ENCODE measurements at regions not wholly inside any gene's neighbourhood (a gene's known extent, or its start where the extent isn't known, plus 50 kb on each side); places are given as distances from the start of the nearest gene placed in this dataset.

DNA sequence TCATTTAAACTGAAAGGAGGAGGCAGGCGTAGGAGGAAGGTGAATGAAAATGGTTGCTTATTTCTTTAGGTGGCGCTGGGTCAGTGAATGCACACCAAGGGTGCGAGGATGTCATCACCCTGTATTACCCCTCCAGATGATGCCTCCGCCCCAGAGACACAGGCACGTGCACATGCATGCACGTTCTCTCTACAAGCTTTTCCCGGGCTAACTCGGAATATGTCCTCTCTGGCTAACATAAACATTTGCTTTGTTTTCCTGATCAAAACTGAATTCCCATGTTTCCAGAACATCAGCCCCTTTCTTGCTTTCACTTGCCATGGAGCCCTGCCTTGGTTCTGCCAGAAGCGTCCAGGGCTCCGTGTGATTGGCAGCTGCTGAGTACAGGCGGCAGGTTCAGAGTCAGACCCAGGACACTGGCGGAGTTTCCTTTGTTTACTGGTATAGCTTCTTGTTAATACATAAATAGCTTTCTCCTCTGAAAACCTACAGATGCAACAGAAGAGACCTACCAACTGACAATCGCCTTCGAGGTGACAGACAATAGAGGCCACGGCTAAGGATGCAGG, 131.2 kb upstream of the RPS6KA2 start:
- TF ChIP-seq, protein P1, sequence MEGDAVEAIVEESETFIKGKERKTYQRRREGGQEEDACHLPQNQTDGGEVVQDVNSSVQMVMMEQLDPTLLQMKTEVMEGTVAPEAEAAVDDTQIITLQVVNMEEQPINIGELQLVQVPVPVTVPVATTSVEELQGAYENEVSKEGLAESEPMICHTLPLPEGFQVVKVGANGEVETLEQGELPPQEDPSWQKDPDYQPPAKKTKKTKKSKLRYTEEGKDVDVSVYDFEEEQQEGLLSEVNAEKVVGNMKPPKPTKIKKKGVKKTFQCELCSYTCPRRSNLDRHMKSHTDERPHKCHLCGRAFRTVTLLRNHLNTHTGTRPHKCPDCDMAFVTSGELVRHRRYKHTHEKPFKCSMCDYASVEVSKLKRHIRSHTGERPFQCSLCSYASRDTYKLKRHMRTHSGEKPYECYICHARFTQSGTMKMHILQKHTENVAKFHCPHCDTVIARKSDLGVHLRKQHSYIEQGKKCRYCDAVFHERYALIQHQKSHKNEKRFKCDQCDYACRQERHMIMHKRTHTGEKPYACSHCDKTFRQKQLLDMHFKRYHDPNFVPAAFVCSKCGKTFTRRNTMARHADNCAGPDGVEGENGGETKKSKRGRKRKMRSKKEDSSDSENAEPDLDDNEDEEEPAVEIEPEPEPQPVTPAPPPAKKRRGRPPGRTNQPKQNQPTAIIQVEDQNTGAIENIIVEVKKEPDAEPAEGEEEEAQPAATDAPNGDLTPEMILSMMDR (IDR thresholded peaks at IDR 0.05), result no peak
- TF ChIP-seq POLR2A (IDR thresholded peaks at IDR 0.05), result no peak
- Histone ChIP-seq H3K4me3 (peak overlapping the region in 3 of 12 donors; percentile 20 to 31 (median 28)), H3K4me1 (peaks cover 0 to 11% (median 2%) of the 10 kb centered on the region in 12 donors), H3K36me3 (no peaks in the 10 kb centered on the region), H3K9me3 (no peaks in the 10 kb centered on the region), H3K27ac (no peak overlapping the region), H3K27me3 (peaks cover 0 to 10% (median 0%) of the 10 kb centered on the region in 9 donors)
- no peak for DNase-seq
- intact Hi-C loops (cut with DNase I), result no loop called here
- WGBS, 4 donors, result 74 to 84% (median 78%) methylated on average over 15 of the region's 15 CpGs
- no peak for ATAC-seq

DNA sequence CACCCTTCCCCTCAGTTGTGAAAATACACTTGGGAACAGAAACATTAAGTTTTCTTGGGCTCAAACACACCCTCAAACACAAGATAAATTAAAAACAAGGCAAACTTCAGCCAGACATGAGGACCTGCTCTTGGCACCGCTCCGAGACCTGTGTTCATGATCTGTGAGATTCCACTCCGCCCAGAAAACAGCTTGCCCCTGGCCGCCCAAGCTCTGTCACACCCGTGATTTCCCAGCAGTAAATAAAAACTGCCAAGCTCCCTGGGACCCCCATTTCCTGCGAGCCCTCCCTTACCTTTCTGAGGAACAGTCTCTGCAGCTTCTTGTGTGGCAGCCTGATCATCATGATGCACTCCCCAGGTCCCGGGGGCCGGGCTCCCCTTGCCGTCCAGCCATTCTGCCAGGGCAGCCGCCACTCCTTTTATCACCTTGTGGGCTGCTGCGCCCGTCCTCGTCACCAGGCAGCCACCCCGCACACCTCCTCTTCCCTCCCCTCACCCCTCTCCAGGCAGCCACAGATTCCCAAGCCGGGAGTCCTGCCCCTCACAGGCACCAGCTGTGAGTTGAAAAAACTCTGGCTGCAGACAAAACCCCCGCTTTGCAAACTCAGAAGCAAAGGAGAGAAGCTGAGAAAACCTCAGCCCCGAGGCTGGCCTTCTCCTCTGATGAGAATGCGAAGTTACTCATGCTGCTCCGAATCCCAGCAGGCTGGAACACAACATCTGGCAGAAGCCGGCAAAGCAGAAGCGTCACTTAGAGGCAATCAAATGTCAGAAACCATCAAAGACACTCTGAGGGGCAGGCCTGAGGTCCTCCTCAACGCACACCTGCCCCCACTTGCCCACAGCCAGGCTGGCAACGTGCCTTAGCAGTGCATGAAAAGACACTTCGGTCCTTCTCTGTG, 130.4 kb upstream of the RPS6KA2 start:
- WGBS, 4 donors, result 31 to 49% (median 37%) methylated on average over 24 of the region's 24 CpGs
- peak overlapping the region in 7 of 12 donors; percentile 0 to 31 (median 19) for H3K4me3 ChIP-seq
- peaks cover 0 to 11% (median 2%) of the 10 kb centered on the region in 12 donors for H3K4me1 ChIP-seq
- ATAC-seq, result peak in 2 of 4 donors; percentile 28 to 29
- no peaks in the 10 kb centered on the region for H3K9me3 ChIP-seq
- H3K27me3 ChIP-seq, result peaks cover 0 to 10% (median 0%) of the 10 kb centered on the region in 9 donors
- TF ChIP-seq, protein P1 (IDR thresholded peaks at IDR 0.05), result no peak
- no peak for TF ChIP-seq POLR2A (IDR thresholded peaks at IDR 0.05)
- DNase-seq, result no peak
- no peak overlapping the region for H3K27ac ChIP-seq
- H3K36me3 ChIP-seq, result no peaks in the 10 kb centered on the region
- intact Hi-C loops (cut with DNase I), result no loop called here

- peak in 1 of 4 donors; percentile 40 for ATAC-seq
- DNase-seq, result no peak
- Histone ChIP-seq H3K4me3 (no peak overlapping the region), H3K27ac (no peak overlapping the region), H3K36me3 (no peaks in the 10 kb centered on the region), H3K9me3 (no peaks in the 10 kb centered on the region), H3K4me1 (peaks cover 0 to 11% (median 2%) of the 10 kb centered on the region in 12 donors), H3K27me3 (peaks cover 0 to 10% (median 0%) of the 10 kb centered on the region in 9 donors)
- intact Hi-C loops (cut with DNase I), result no loop called here
- TF ChIP-seq POLR2A (IDR thresholded peaks at IDR 0.05), result no peak
- TF ChIP-seq, protein P1 (IDR thresholded peaks at IDR 0.05), result no peak
- 95 to 97% (median 96%) methylated on average over 13 of the region's 13 CpGs for WGBS, 4 donors
Measured at GRCh38 chr6:166754218-166755030, 127.4 kb upstream of the RPS6KA2 start.
